K562 (cell line): ENCODE measurements at regions not wholly inside any gene's neighbourhood (a gene's known extent, or its start where the extent isn't known, plus 50 kb on each side); places are given as distances from the start of the nearest gene placed in this dataset.

Experiments
- ATAC-seq: fragments of 200-7000 bp; cut with Tn5 transposase; 3 replicates; pipeline ENCODE4 v1.9.1; 2020; ENCODE audit warnings: moderate library complexity
- BruUV-seq: library from RNA; stranded (reverse); fragments of 400-500 nt; replicated peaks from 2 replicates; lab custom pipeline; 2021; lab: Mats Ljungman, UMichigan
- CTCF ChIA-PET: fragments of 300-600 bp; formaldehyde crosslinking; extraction: SDS; loops from one replicate; lab custom pipeline; 2021; ENCODE audit warnings: low intra/inter-chr PET ratio; lab: Yijun Ruan, JAX
- POLR2A ChIA-PET: fragments of 300-600, 350-650 bp; sonication (Branson Sonifier 250); formaldehyde crosslinking; extraction: SDS; loops from one replicate; lab custom pipeline; 2021; ENCODE audit warnings: antibody characterized with exemption, inconsistent platforms; lab: Yijun Ruan, JAX
- DNase-seq, 4 experiments: peaks; one replicate each; pipeline versions ENCODE4 v3.0.0 to v3.0.0-alpha.2; 2011 to 2018; ENCODE audit warnings: low spot score in 3 of 4, mixed read lengths in 3 of 4; ENCODE audit errors: extremely low read depth in 1 of 4
- FAIRE-seq: peaks from 2 replicates; lab custom pipeline; 2011; peaks lifted over from hg19 to GRCh38; lab: Jason Lieb, UNC
- H2AFZ ChIP-seq: 2 replicates; pipeline ENCODE4 v1.6.0; 2011; ENCODE audit warnings: low read depth, low read length, control low read depth, inconsistent platforms
- H3K27ac ChIP-seq: fragments of 200-600 bp; 3 replicates; pipeline ENCODE4 v1.8.0; 2011; ENCODE audit warnings: low read depth, mild to moderate bottlenecking, control low read depth, inconsistent platforms, low read length, moderate library complexity, mixed read lengths; ENCODE audit errors: extremely low read depth
- H3K27me3 ChIP-seq, 2 experiments: fragments of 300-600 bp in 1 of 2; 2 replicates in 1 of 2; 3 replicates in 1 of 2; pipeline versions ENCODE4 v1.6.0 to v1.8.0; 2011; ENCODE audit warnings: inconsistent platforms in 2 of 2, low read length in 2 of 2, mild to moderate bottlenecking in 1 of 2, mixed read lengths in 1 of 2, moderate library complexity in 1 of 2; ENCODE audit not compliant: control insufficient read depth in 2 of 2, insufficient read depth in 2 of 2
- H3K36me3 ChIP-seq: fragments of 300-600 bp; 3 replicates; pipeline ENCODE4 v1.8.0; 2011; ENCODE audit warnings: mild to moderate bottlenecking, low read length, inconsistent platforms; ENCODE audit not compliant: control insufficient read depth, insufficient read depth
- H3K4me1 ChIP-seq, 2 experiments: fragments of 200-600 bp in 1 of 2; replicated peaks in 1 of 2; 2 replicates in 1 of 2; 3 replicates in 1 of 2; pipeline versions ENCODE4 v1.5.1 to v1.8.0; 2011; ENCODE audit warnings: inconsistent platforms in 2 of 2, low read length in 2 of 2, mild to moderate bottlenecking in 1 of 2, mixed read lengths in 1 of 2, moderate library complexity in 1 of 2; ENCODE audit not compliant: control insufficient read depth in 2 of 2, insufficient read depth in 2 of 2
- H3K4me2 ChIP-seq: 2 replicates; pipeline ENCODE4 v1.6.1; 2011; ENCODE audit warnings: low read length, control low read depth, inconsistent platforms, mixed read lengths; ENCODE audit not compliant: insufficient read depth
- H3K4me3 ChIP-seq: fragments of 200-600 bp; sonication (generic), shearing (Covaris generic); 2 replicates; pipeline ENCODE4 v1.5.1; 2016; ENCODE audit warnings: control low read depth, inconsistent platforms
- H3K79me2 ChIP-seq: fragments of 200-600 bp; 3 replicates; pipeline ENCODE4 v1.8.0; 2011; ENCODE audit warnings: low read length, inconsistent platforms; ENCODE audit not compliant: control insufficient read depth, insufficient read depth
- H3K9ac ChIP-seq, 2 experiments: 2 replicates each; pipeline versions ENCODE4 v1.6.0 to v1.6.1; 2011; ENCODE audit warnings: low read depth in 2 of 2, low read length in 2 of 2, control low read depth in 1 of 2, inconsistent platforms in 1 of 2, mild to moderate bottlenecking in 1 of 2, mixed read lengths in 1 of 2; ENCODE audit not compliant: insufficient read depth in 1 of 2
- H3K9me1 ChIP-seq: one replicate; pipeline ENCODE4 v1.6.0; 2011; ENCODE audit warnings: inconsistent platforms, mild to moderate bottlenecking, low read length, moderate library complexity; ENCODE audit not compliant: control insufficient read depth, insufficient read depth
- H3K9me3 ChIP-seq: replicated peaks from 2 replicates; pipeline ENCODE4 v1.5.1; 2011; ENCODE audit warnings: low read depth, low read length, inconsistent platforms; ENCODE audit not compliant: control insufficient read depth, insufficient read depth
- H4K20me1 ChIP-seq: replicated peaks from 2 replicates; pipeline ENCODE4 v1.6.1; 2011; ENCODE audit warnings: low read length, inconsistent platforms, mixed read lengths; ENCODE audit not compliant: control insufficient read depth, insufficient read depth
- ARHGAP35 ChIP-seq: fragments of 450-650 bp; IDR thresholded peaks from 2 replicates; pipeline ENCODE4 v1.6.1; 2018; ENCODE audit not compliant: partially characterized antibody
- EWSR1 ChIP-seq: fragments of 450-650 bp; IDR thresholded peaks from 2 replicates; pipeline ENCODE4 v1.6.1; 2018; ENCODE audit warnings: borderline replicate concordance, mild to moderate bottlenecking, low read depth, moderate library complexity; ENCODE audit not compliant: partially characterized antibody
- GTF2A2 ChIP-seq: IDR thresholded peaks from 2 replicates; pipeline ENCODE4 v1.6.1; 2016; ENCODE audit warnings: mild to moderate bottlenecking, missing genetic modification characterization, missing compliant biosample characterization
- GTF2E2 ChIP-seq: fragments of 200-800 bp; sonication (Bioruptor generic); IDR thresholded peaks from 2 replicates; pipeline ENCODE4 v1.6.1; 2016; ENCODE audit warnings: missing genetic modification characterization, missing compliant biosample characterization
- MYC ChIP-seq, 2 experiments: fragments of 250-450 bp in 1 of 2; sonication (Bioruptor Pico) in 1 of 2; IDR thresholded peaks; 2 replicates each; pipeline versions ENCODE4 v1.5.1 to v1.6.1; 2012 to 2021; ENCODE audit warnings: low read depth in 2 of 2, borderline replicate concordance in 1 of 2, improper control_type of control experiment in 1 of 2, low read length in 1 of 2, mild to moderate bottlenecking in 1 of 2, moderate library complexity in 1 of 2
- SLC30A9 ChIP-seq: fragments of 250-450 bp; sonication (Bioruptor Pico); IDR thresholded peaks from 2 replicates; pipeline ENCODE4 v1.8.0; 2022; ENCODE audit warnings: mild to moderate bottlenecking, moderate library complexity
- ZNF695 ChIP-seq: fragments of 450-650 bp; formaldehyde crosslinking; IDR thresholded peaks from 2 replicates; pipeline ENCODE4 v1.4.0; 2020; ENCODE audit warnings: mild to moderate bottlenecking, moderate library complexity
- WGBS: fragments of 100-300 bp; shearing (Covaris generic); methylation state at CpG from one replicate; pipeline ENCODE4 v1.1.6; 2016; ENCODE audit warnings: low coverage, mixed read lengths; ENCODE audit not compliant: insufficient coverage; ENCODE audit errors: missing lambda C conversion rate; 5-methylcytosine and 5-hydroxymethylcytosine counted together
- in situ Hi-C: fragments of 300-500 bp; cut with MboI; formaldehyde crosslinking; loops from 4 replicates; pipeline ENCODE4 v1.15.0; 2018; ENCODE audit warnings: inconsistent platforms, mixed read lengths
- intact Hi-C: fragments of 100-400 bp; cut with micrococcal nuclease; formaldehyde crosslinking; loops from 2 replicates; pipeline ENCODE4 v1.14.2; 2022
- TF ChIP-seq, protein P1 (sequence below): fragments of 250-450 bp; sonication (Bioruptor Pico); IDR thresholded peaks from 2 replicates; pipeline ENCODE4 v1.5.0; 2021; ENCODE audit warnings: mild to moderate bottlenecking, moderate library complexity

DNA sequence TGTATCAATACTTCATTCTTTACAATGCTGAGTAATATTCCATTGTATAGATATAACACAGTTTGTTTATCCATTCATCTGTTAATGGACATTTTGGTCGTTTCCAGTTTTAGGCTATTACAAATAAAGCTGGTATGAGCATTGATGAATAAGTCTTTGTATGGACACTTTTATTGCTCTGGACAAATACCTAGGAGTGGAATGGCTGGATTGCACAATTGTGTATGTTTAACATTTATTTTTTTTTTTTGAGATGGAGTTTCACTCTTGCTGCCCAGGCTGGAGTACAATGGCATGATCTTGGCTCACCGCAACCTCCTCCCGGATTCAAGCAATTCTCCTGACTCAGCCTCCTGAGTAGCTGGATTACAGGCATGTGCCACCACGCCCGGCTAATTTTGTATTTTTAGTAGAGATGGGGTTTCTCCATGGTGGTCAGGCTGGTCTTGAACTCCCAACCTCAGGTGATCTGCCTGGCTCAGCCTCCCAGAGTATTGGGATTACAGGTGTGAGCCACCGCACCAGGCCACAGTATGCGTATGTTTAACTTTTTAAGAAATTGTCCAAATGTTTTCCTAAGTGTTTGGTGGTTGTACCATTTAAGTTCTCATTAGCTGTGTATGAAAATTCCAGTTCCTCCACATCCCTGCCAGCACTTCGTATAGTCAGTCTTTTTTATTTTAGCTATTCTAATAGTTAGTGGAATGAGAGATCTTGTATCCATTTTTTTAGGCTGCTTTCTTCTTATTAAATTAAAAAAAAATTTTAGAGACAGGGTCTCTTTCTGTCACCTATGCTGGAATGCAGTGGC is 194.9 kb upstream of the HAAO start (continued):
- TF ChIP-seq, protein P1, sequence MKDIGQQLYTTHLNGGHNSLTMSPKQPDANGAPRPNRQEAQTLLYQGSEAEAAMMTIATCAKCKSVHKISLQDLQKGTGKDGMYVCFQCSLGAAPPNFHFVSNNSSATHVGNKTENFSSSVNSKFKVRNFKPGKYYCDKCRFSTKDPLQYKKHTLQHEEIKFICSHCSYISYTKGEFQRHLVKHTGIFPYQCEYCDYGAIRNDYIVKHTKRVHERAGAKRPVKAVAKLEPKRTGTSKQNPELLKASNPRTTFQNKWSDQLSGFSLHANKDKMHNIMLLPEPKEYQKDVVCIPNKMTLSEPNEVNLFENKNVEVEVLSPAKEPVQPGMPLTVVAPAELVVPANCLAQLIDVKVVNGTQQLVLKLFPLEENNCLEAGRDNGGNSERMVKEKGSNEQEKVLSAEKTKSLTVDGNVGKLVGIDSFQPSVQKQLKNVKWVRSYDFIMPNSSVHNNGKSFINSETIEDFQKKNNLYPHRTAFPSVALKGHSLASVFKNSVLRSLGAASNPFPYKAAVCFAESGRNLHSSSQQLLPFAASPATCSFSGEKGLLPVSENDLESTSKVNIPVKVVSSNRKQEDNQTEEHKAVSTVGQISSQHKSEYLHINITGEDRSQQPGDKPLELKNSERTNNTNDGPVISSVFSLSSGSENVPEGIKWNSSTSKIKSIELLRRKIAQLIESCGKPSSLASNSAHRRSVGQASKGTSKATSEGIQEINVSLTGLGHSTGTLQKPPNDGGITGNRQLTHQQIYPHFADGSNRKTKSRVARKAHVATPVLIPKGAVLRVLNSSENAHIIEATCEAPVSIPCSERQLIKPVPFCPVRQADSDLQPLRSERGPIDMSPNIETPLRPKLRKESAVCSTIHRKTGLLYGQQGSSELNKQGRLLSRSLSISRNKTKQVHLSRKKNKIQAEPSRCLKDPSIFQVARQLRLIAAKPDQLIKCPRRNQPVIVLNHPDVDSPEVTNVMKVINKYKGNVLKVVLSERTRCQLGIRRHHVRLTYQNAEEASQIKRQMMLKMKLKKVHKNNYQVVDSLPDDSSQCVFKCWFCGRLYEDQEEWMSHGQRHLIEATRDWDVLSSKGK (CRISPR knock-in tag): no peak
- TF ChIP-seq EWSR1: no peak
- TF ChIP-seq GTF2E2 (tag): no peak
- no peak for TF ChIP-seq MYC (IDR thresholded peaks at IDR 0.05; ENCODE audit: low read depth, low read length)
- no peak for TF ChIP-seq MYC (CRISPR knock-in tag; IDR thresholded peaks at IDR 0.05; ENCODE audit: borderline replicate concordance, low read depth)

DNA sequence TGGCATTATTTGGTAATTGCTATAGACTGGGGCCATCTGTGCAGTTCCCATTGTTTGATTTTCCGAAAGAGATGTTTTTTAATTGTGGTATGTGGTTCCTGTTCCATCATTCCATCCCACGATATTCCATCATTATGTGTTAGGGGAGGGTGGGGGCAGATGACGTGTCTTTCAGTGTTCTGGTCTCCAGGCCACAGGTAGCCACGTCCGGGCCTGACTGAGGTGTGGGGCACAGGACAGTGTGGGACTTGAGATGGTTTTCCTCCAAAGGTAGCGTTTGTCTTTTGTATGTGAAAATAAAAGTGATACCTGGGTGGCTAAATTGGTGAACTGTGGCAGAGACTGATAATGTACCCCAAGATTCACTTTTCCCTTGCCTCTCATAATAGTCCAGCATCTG is 192.2 kb upstream of the HAAO start:
- 59% methylated on average over 6 of the region's 6 CpGs for WGBS
- peaks cover 2 to 7% of the 10 kb centered on the region in 2 experiments; a peak in 3 of 5 replicates for H3K4me1 ChIP-seq
- no peak overlapping the region for H2AFZ ChIP-seq
- intact Hi-C loops: no loop called here
- H3K4me2 ChIP-seq: no peak overlapping the region
- ChIA-PET POLR2A (no interaction called here), CTCF (no interaction called here)
- TF ChIP-seq ZNF695 (CRISPR knock-in tag) (no peak), GTF2A2 (tag) (no peak), ARHGAP35 (no peak), SLC30A9 (CRISPR knock-in tag) (no peak)
- H3K9me1 ChIP-seq: no peaks in the 10 kb centered on the region
- H3K9me3 ChIP-seq: no peaks in the 10 kb centered on the region; the same call in 1 of the 2 replicates
- H3K27me3 ChIP-seq: no peaks in the 10 kb centered on the region
- no TSS peak for BruUV-seq
- no peak overlapping the region for H3K9ac ChIP-seq
- no peak for FAIRE-seq
- no peak overlapping the region for H3K27ac ChIP-seq
- H3K4me3 ChIP-seq: no peak overlapping the region
- no peaks in the 10 kb centered on the region for H3K36me3 ChIP-seq
- H3K79me2 ChIP-seq: no peaks in the 10 kb centered on the region
- no peaks in the 10 kb centered on the region for H4K20me1 ChIP-seq
- DNase-seq: no peak
- ATAC-seq: no peak
- in situ Hi-C loops: no loop called here
